GM18499 (cell line): ENCODE measurements at regions not wholly inside any gene's neighbourhood (a gene's known extent, or its start where the extent isn't known, plus 50 kb on each side); places are given as distances from the start of the nearest gene placed in this dataset.

Experiments
- ATAC-seq: cut with Tn5 transposase; IDR thresholded peaks from one replicate; pipeline ENCODE4 v1.9.1; 2021; ENCODE audit warnings: moderate number of reproducible peaks; ENCODE audit not compliant: insufficient read depth, unreplicated experiment

DNA sequence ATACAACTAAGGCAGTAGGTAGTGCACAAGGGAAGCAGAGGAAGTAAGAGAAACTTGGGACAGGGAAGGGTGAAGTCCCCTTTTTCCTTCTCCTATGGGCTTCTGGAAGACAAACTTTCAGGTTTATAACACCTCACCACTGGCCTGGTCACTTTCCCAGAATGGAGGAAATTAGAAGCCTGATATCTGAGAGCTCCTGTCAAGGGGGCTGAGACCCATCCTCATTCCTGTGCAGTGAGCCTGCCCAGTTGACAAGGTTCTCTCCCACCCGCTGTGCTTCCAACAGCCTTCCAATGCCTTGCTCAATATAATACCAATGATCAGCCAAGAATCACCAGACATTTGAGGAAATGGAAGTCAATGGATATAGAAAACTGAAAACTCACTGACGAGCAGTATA lies 100.4 kb upstream of the YPEL5 start:
- no peak for ATAC-seq

DNA sequence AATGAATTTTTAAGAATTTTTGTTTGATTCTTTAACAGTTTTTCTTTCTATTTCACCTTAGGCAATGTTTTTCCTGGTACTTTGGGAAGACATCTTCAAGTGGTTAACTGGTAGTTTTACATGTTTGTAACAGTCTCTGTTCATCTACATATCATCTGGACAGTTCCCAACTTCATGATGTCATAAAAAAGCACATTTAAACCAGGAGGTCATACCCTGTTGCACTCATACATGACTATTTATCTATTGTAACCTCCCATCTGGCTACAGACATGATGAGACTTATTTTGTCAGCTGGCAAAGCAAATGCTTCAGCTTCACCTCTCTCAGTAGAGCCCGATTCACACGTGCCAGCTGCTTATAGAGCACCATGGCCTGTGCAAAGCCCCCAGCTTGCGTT lies 99.8 kb upstream of the YPEL5 start:
- ATAC-seq, result no peak

GRCh38 chr2:30048636-30049175 lies 98.1 kb upstream of the YPEL5 start:
- ATAC-seq, result no peak

DNA sequence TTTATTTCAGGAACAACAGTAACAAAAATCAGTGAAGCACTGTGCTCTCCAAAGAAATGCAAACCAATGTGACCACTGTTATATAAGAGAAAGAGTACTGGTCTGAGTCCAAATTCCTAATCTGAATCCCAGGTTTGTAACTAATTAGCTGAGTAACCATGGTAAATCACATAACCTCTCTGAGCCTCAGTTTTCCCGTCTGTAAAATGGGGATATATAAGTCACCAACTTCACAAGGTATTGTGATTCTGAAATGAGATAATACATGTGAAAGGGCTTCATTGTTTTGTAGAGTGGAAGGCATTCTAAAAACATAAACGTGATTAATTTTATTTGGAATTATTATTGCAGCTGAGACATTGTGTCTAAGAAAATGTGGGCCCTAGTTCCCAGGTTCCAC lies 91.3 kb upstream of the YPEL5 start:
- no peak for ATAC-seq

DNA sequence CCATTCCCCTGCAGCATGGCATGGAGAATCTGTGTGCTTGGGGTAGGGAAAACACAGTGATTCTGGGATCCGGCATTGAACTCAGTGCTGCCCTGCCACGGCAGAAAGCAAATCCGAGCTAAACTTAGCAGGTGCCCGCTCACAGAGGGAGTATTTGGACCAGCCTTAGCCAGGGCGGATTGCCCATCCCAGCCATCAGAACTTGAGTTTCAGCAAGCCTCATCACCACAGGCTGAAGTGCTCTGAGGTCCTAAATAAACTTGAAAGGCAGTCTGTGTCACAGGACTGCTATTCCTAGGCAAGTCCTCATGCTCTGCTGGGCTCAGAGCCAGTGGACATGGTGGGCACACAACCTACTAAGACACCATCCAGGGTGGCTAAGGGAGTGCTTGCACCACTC lies 86.2 kb upstream of the YPEL5 start:
- ATAC-seq, result no peak

DNA sequence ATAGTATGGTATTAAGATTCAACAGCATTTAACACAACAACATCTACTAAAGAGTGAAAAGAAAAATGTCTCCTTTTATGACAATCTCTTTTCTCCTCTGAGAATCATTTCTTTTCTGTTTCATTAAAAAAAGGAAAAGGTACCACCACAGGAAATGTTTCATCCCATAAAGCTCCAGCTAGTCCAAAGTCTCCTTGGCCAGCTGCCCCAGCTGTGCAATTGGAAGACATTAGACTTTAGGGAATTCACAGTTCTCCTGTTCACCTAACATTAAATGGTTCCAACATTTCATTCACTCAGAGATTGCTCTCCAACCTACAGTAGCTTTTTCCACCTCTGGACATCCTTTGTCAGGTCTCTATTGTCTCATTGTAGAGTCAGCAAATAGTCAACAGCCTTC lies 78.7 kb upstream of the YPEL5 start:
- ATAC-seq, result no peak

DNA sequence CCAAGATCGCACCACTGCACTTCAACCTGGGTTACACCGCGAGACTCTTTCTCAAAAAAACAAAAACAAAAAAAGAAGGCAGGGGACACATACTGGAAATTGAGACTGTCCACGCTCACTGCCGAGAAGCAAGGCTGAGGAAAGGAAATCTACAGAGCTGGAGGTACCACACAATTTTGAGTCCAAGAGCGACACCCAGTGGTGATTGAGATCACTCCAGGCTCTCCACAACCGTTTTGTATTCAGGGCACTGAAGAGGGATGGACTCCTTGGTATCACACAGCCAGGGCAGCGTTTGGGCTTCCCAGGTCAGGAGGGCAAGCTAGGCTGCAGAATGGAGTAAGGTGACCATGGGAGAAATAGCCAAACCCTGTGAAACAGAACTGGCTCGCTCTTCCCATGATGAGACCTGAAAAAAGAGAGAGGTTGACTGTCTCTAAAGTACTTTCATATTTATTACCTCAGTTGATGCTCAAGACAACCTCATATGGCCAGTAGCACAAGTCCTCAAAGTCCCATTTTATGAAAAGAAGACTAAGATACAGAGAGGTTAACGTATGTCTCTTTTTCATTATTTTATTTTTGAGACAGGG lies 74.5 kb upstream of the YPEL5 start:
- ATAC-seq, result no peak

- ATAC-seq, result no peak
These were observed 73.3 kb upstream of the YPEL5 start for GRCh38 chr2:30073523-30073922.

GRCh38 chr2:30074023-30074422 lies 72.8 kb upstream of the YPEL5 start:
- ATAC-seq, result no peak

- no peak for ATAC-seq
These were observed 68.3 kb upstream of the YPEL5 start for GRCh38 chr2:30078521-30078920.

DNA sequence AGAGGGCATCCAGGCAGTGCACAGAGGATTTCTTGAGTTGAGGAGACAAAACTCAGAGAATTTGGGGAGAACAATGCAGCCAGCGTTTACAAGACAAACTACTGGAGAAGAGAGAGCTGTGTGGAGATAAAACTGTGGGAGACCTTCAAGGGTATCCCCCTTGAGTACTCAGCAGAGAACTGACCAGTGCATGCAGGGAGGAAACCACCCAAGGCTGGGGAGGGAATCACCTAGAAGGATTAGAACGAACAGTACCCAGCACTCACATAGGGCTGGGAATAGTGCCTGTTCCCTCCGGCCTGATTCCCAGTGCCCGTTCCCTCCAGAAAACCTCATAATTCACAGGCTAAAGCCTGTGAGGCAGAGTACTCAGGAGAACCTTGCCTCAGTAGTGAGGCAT lies 61.9 kb upstream of the YPEL5 start:
- ATAC-seq, result no peak

GRCh38 chr2:30089171-30089570 lies 57.6 kb upstream of the YPEL5 start:
- no peak for ATAC-seq

GRCh38 chr2:30095402-30095801 lies 51.4 kb upstream of the YPEL5 start:
- no peak for ATAC-seq

- ATAC-seq, result no peak
These were observed 50.4 kb upstream of the YPEL5 start for GRCh38 chr2:30096451-30096850.
